Keratinocyte (primary cell): ENCODE measurements at regions not wholly inside any gene's neighbourhood (a gene's known extent, or its start where the extent isn't known, plus 50 kb on each side); places are given as distances from the start of the nearest gene placed in this dataset.

Experiments
- DNase-seq: peaks from one replicate; pipeline ENCODE4 v3.0.0-alpha.2; 2011; ENCODE audit warnings: low read depth, missing footprints, low spot score
- FAIRE-seq: peaks from 2 replicates; lab custom pipeline; 2011; peaks lifted over from hg19 to GRCh38; lab: Jason Lieb, UNC
- H2AFZ ChIP-seq: 2 replicates; pipeline ENCODE4 v1.6.0; 2012; ENCODE audit warnings: low read length, control low read depth, inconsistent platforms; ENCODE audit not compliant: control insufficient read depth
- H3K27ac ChIP-seq: 2 replicates; pipeline ENCODE4 v1.5.1; 2011; ENCODE audit warnings: low read length; ENCODE audit not compliant: control insufficient read depth, insufficient read depth
- H3K27me3 ChIP-seq: 3 replicates; pipeline ENCODE4 v1.6.0; 2011; ENCODE audit warnings: low read length; ENCODE audit not compliant: control insufficient read depth, insufficient read depth; ENCODE audit errors: extremely low read depth
- H3K36me3 ChIP-seq, 2 experiments: 2 replicates in 1 of 2; 3 replicates in 1 of 2; pipeline ENCODE4 v1.5.1; 2011; ENCODE audit warnings: low read length in 2 of 2, mild to moderate bottlenecking in 1 of 2; ENCODE audit not compliant: control insufficient read depth in 2 of 2, insufficient read depth in 2 of 2; ENCODE audit errors: extremely low read depth in 1 of 2
- H3K4me1 ChIP-seq: 3 replicates; pipeline ENCODE4 v1.5.1; 2011; ENCODE audit warnings: low read length; ENCODE audit not compliant: control insufficient read depth, insufficient read depth; ENCODE audit errors: extremely low read depth
- H3K4me2 ChIP-seq: 3 replicates; pipeline ENCODE4 v1.6.0; 2011; ENCODE audit warnings: low read depth, low read length; ENCODE audit not compliant: control insufficient read depth, insufficient read depth; ENCODE audit errors: extremely low read depth
- H3K4me3 ChIP-seq, 3 experiments: fragments of 200-600 bp in 1 of 3; sonication (generic) in 1 of 3; 2 replicates in 2 of 3; 3 replicates in 1 of 3; pipeline ENCODE4 v1.5.1; 2011 to 2016; ENCODE audit warnings: low read length in 3 of 3, mild to moderate bottlenecking in 3 of 3, control low read depth in 2 of 3, inconsistent platforms in 1 of 3, low read depth in 1 of 3, mixed read lengths in 1 of 3, mixed run types in 1 of 3, moderate library complexity in 1 of 3; ENCODE audit not compliant: control insufficient read depth in 2 of 3, insufficient read depth in 2 of 3; ENCODE audit errors: extremely low read depth in 1 of 3
- H3K79me2 ChIP-seq: 2 replicates; pipeline ENCODE4 v1.6.0; 2012; ENCODE audit warnings: low read length; ENCODE audit not compliant: control insufficient read depth, insufficient read depth
- H3K9ac ChIP-seq: 3 replicates; pipeline ENCODE4 v1.6.0; 2011; ENCODE audit warnings: low read length; ENCODE audit not compliant: control insufficient read depth, insufficient read depth; ENCODE audit errors: extremely low read depth
- H3K9me1 ChIP-seq: 3 replicates; pipeline ENCODE4 v1.6.0; 2011; ENCODE audit warnings: low read length; ENCODE audit not compliant: control insufficient read depth, insufficient read depth; ENCODE audit errors: extremely low read depth
- H3K9me3 ChIP-seq: 2 replicates; pipeline ENCODE4 v1.5.1; 2012; ENCODE audit warnings: low read depth, low read length; ENCODE audit not compliant: control insufficient read depth
- H4K20me1 ChIP-seq: 3 replicates; pipeline ENCODE4 v1.6.0; 2011; ENCODE audit warnings: low read length; ENCODE audit not compliant: control insufficient read depth, insufficient read depth; ENCODE audit errors: extremely low read depth
- EZH2 ChIP-seq: IDR thresholded peaks from one replicate; pipeline ENCODE4 v1.6.1; 2012; ENCODE audit warnings: inconsistent platforms, mild to moderate bottlenecking, low read length, moderate library complexity
- dilution Hi-C: fragments of 300-500 bp; cut with MboI; formaldehyde crosslinking; loops from one replicate; pipeline ENCODE4 v1.7.0; 2020; ENCODE audit warnings: low sequenced_read_pairs; ENCODE audit not compliant: extremely low pct_ligation_motif_present
- TF ChIP-seq, protein P1 (sequence below), 3 experiments: IDR thresholded peaks in 1 of 3; conservative IDR thresholded peaks in 1 of 3; optimal IDR thresholded peaks in 1 of 3; 2 replicates in 2 of 3; 3 replicates in 1 of 3; pipeline versions ENCODE3 to v1.5.1; 2011; ENCODE audit warnings: low read length in 3 of 3, mild to moderate bottlenecking in 3 of 3, moderate library complexity in 2 of 3, control low read depth in 1 of 3, inconsistent platforms in 1 of 3; ENCODE audit not compliant: insufficient read depth in 2 of 3; ENCODE audit errors: extremely low read depth in 1 of 3

DNA sequence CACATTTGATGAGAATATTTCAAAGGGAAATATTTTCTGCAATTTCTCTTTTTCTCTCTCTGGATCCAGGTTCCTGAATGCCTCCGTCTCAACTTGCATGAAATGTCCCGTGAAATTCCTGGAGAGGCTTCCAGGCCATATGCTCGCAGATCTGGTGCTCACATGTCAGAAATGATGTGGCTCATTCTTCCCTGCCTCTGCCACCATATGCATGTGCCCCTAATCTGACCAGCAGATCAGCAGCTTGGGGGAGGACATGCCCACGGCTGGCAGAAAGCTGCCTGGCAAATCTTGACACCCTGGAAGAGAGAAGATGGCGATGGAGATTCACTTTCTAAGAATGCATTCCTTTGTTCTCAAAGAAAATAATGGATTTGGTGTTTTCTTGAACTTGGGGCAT lies 490.7 kb downstream of the RPS24 start:
- dilution Hi-C loops: no loop called here
- no peak for TF ChIP-seq EZH2

DNA sequence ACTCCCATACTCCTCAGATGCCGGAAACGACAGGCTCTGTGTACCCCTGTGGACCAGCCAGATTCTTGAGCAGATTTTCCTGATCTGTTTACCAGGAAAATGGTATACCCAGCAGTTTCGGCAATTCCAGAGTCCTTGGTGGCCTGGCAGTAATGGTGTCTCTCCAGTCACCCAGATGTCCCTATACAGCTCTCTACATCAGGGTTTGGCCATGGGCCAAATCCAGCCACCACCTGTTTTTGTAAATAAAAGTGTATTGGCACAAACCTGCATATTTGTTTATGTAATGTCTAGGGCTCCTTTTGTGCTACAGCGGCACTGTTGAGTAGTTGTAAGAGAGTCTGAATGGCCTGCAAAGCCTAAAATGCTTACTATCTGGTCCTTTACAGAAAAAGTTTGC lies 491.3 kb downstream of the RPS24 start:
- Histone ChIP-seq H4K20me1 (no peaks in the 10 kb centered on the region), H3K4me2 (no peak overlapping the region), H3K4me1 (no peaks in the 10 kb centered on the region), H3K9ac (no peak overlapping the region), H3K4me3 (no peak overlapping the region), H3K79me2 (no peaks in the 10 kb centered on the region), H3K27me3 (no peaks in the 10 kb centered on the region), H3K9me3 (no peaks in the 10 kb centered on the region), H3K27ac (no peak overlapping the region), H2AFZ (no peak overlapping the region), H3K9me1 (no peaks in the 10 kb centered on the region), H3K36me3 (no peaks in the 10 kb centered on the region)
- TF ChIP-seq, protein P1, sequence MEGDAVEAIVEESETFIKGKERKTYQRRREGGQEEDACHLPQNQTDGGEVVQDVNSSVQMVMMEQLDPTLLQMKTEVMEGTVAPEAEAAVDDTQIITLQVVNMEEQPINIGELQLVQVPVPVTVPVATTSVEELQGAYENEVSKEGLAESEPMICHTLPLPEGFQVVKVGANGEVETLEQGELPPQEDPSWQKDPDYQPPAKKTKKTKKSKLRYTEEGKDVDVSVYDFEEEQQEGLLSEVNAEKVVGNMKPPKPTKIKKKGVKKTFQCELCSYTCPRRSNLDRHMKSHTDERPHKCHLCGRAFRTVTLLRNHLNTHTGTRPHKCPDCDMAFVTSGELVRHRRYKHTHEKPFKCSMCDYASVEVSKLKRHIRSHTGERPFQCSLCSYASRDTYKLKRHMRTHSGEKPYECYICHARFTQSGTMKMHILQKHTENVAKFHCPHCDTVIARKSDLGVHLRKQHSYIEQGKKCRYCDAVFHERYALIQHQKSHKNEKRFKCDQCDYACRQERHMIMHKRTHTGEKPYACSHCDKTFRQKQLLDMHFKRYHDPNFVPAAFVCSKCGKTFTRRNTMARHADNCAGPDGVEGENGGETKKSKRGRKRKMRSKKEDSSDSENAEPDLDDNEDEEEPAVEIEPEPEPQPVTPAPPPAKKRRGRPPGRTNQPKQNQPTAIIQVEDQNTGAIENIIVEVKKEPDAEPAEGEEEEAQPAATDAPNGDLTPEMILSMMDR (optimal IDR thresholded peaks at IDR 0.05 in 1 of 3, IDR thresholded peaks at IDR 0.05 in 1 of 3, conservative IDR thresholded peaks at IDR 0.05 in 1 of 3; ENCODE audit: extremely low read depth in 1 of 3, insufficient read depth in 2 of 3, low read length in 3 of 3): no peak
- TF ChIP-seq EZH2: no peak
- dilution Hi-C loops: no loop called here
- DNase-seq: no peak
- FAIRE-seq: no peak

More for the DNA sequence above, 490.7 kb downstream of the RPS24 start:
- no peaks in the 10 kb centered on the region for H3K27me3 ChIP-seq
- no peaks in the 10 kb centered on the region for H3K9me1 ChIP-seq
- no peak overlapping the region for H3K27ac ChIP-seq
- no peak overlapping the region for H3K4me3 ChIP-seq
- no peak overlapping the region for H3K9ac ChIP-seq
- no peaks in the 10 kb centered on the region for H3K36me3 ChIP-seq
- H3K4me1 ChIP-seq: no peaks in the 10 kb centered on the region
- H4K20me1 ChIP-seq: no peaks in the 10 kb centered on the region
- DNase-seq (no peak), FAIRE-seq (no peak)
- H3K79me2 ChIP-seq: no peaks in the 10 kb centered on the region
- no peak overlapping the region for H2AFZ ChIP-seq
- H3K4me2 ChIP-seq: no peak overlapping the region
- no peaks in the 10 kb centered on the region for H3K9me3 ChIP-seq

DNA sequence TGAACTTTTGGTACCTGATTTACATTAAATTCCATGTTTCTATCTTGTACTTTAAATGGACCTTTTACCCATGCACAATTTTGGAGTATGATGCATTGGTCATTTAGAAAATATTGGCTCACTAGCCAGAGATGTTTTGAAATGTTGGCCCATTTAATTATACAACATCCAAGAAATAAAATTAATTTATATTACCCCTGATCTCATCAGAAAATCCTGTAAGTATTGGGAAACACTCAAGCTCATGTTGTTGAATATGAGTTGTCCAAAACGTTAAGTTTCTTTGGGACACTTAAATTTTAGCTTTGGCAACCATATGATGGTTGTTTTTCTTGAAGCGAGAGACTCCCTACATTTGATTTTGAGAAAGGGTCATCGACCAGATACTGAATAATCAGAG lies 492.7 kb downstream of the RPS24 start:
- Histone ChIP-seq H3K9me1 (no peaks in the 10 kb centered on the region), H3K36me3 (no peaks in the 10 kb centered on the region), H2AFZ (no peak overlapping the region), H3K4me2 (no peak overlapping the region), H3K4me1 (no peaks in the 10 kb centered on the region), H3K27me3 (no peaks in the 10 kb centered on the region), H3K79me2 (no peaks in the 10 kb centered on the region), H4K20me1 (no peaks in the 10 kb centered on the region), H3K9ac (no peak overlapping the region), H3K9me3 (no peaks in the 10 kb centered on the region), H3K27ac (no peak overlapping the region), H3K4me3 (no peak overlapping the region)
- dilution Hi-C loops: no loop called here
- DNase-seq (no peak), FAIRE-seq (no peak)
- TF ChIP-seq, protein P1 (optimal IDR thresholded peaks at IDR 0.05 in 1 of 3, IDR thresholded peaks at IDR 0.05 in 1 of 3, conservative IDR thresholded peaks at IDR 0.05 in 1 of 3; ENCODE audit: extremely low read depth in 1 of 3, insufficient read depth in 2 of 3, low read length in 3 of 3): no peak
- no peak for TF ChIP-seq EZH2
